ENCODE measurements at regions not wholly inside any gene's neighbourhood (a gene's known extent, or its start where the extent isn't known, plus 50 kb on each side); places are given as distances from the start of the nearest gene placed in this dataset.

- ATAC-seq (no peak), DNase-seq (no peak)
- Histone ChIP-seq H3K9me3 (no peaks in the 10 kb centered on the region), H3K27me3 (ENCODE audit: low read depth) (no peaks in the 10 kb centered on the region), H3K36me3 (no peaks in the 10 kb centered on the region), H3K4me3 (no peak overlapping the region), H3K4me1 (no peaks in the 10 kb centered on the region), H3K27ac (no peak overlapping the region)
- TF ChIP-seq, protein P1, sequence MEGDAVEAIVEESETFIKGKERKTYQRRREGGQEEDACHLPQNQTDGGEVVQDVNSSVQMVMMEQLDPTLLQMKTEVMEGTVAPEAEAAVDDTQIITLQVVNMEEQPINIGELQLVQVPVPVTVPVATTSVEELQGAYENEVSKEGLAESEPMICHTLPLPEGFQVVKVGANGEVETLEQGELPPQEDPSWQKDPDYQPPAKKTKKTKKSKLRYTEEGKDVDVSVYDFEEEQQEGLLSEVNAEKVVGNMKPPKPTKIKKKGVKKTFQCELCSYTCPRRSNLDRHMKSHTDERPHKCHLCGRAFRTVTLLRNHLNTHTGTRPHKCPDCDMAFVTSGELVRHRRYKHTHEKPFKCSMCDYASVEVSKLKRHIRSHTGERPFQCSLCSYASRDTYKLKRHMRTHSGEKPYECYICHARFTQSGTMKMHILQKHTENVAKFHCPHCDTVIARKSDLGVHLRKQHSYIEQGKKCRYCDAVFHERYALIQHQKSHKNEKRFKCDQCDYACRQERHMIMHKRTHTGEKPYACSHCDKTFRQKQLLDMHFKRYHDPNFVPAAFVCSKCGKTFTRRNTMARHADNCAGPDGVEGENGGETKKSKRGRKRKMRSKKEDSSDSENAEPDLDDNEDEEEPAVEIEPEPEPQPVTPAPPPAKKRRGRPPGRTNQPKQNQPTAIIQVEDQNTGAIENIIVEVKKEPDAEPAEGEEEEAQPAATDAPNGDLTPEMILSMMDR (IDR thresholded peaks at IDR 0.05) = no peak
- intact Hi-C loops (cut with DNase I) = no loop called here
These were observed 64.3 kb upstream of the HELT start for GRCh38 chr4:184953971-184954370.

DNA sequence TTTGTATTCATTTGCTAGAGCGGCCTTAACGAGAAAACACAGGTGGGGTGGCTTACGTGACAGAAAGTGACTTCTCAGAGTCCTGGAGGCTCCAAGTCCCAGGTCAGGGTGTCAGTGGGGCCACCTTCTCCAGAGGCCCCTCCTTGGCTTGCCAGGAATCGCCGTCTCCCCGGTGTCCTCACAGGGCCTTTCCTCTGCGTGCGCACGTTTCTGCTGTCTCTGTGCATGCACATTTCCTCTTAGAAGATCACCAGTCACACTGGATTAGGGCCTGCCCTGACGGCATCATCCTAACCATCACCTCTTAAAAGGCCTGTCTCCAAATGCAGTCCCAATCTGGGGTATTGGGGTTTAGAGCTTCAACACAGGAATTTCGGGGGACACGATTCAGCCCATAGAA lies 63.8 kb upstream of the HELT start:
- ATAC-seq (no peak), DNase-seq (no peak)
- H3K4me1 ChIP-seq = no peaks in the 10 kb centered on the region
- intact Hi-C loops (cut with DNase I) = no loop called here
- H3K36me3 ChIP-seq = no peaks in the 10 kb centered on the region
- H3K27me3 ChIP-seq (ENCODE audit: low read depth) = no peaks in the 10 kb centered on the region
- H3K9me3 ChIP-seq = no peaks in the 10 kb centered on the region
- TF ChIP-seq, protein P1 (IDR thresholded peaks at IDR 0.05) = no peak
- no peak overlapping the region for H3K27ac ChIP-seq
- H3K4me3 ChIP-seq = no peak overlapping the region

DNA sequence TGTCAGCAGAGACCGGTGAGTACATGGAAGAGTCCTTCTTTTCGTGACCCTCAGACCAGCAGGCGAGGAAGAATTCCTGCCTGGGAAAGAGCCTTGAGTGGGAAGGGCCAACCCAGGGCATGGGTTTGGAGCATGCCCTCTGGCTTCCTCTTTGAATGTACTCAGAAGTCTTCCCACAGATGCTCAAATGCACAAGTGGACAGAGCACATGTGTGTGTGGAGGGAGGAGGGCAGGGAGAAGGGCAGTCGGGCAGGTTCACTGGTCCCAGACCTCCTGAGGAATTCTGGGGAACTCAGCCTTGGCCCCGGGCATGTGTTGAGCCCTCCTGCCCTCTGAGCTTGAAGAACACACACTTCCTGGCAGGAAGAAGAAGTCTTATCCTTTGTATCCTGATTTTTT lies 63.2 kb upstream of the HELT start:
- TF ChIP-seq, protein P1 (IDR thresholded peaks at IDR 0.05) = no peak
- Histone ChIP-seq H3K27ac (no peak overlapping the region), H3K27me3 (ENCODE audit: low read depth) (no peaks in the 10 kb centered on the region), H3K4me1 (no peaks in the 10 kb centered on the region), H3K9me3 (no peaks in the 10 kb centered on the region), H3K36me3 (no peaks in the 10 kb centered on the region), H3K4me3 (no peak overlapping the region)
- ATAC-seq = no peak
- intact Hi-C loops (cut with DNase I) = no loop called here
- no peak for DNase-seq

DNA sequence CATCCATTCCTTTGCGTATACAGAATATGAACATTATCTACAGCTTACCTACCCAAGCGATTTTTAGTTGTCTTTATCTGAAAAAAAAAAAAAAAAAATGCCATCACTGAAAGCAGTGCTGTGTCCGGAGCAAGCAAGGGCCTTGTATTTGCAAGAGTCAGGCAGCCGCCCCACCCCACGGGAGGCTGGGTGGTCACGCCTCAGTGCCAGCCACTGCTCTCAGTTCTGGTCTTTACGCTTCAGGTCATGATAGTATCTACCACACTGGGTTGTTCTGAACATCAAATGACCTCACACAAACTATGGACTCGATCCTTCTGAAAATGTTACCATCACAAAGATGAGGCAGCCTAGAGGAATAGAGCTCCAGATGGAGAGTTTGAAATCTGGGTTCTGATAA lies 62.7 kb upstream of the HELT start:
- Histone ChIP-seq H3K27me3 (ENCODE audit: low read depth) (no peaks in the 10 kb centered on the region), H3K27ac (no peak overlapping the region), H3K4me3 (no peak overlapping the region), H3K9me3 (no peaks in the 10 kb centered on the region), H3K36me3 (no peaks in the 10 kb centered on the region), H3K4me1 (no peaks in the 10 kb centered on the region)
- ATAC-seq = no peak
- TF ChIP-seq, protein P1 (IDR thresholded peaks at IDR 0.05) = no peak
- DNase-seq = no peak
- intact Hi-C loops (cut with DNase I) = no loop called here

DNA sequence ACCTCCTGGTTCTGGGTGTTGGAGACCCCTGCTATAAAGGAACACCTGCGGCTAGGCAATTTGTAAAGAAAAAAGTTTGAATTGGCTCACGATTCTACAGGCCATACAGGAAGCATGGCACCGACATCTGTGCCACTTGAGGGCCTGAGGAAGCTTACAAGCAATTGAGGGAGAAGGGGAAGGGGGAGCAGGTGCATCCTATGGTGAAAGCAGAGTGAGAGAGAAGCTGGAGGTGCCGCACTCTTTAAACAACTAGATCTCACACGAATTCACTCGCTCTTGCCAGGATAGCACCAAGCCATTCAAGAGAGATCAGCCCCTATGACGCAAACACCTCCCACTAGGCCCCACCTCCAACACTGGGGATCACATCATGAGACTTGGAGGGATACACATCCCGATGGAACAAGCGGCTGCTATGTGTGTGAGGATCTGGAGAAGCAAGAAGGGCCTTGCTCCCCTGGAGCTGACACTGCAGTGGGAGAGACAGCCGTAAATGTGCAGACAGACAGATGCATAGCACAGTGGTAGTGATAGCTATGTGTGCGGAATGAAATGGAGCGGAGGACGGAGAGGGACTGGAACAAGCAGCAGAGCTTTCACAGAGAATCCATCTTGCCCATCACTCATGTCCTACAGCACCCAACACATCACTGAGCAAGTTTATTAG lies 60.7 kb upstream of the HELT start:
- no peak for ATAC-seq
- Histone ChIP-seq H3K27me3 (ENCODE audit: low read depth) (no peaks in the 10 kb centered on the region), H3K4me3 (no peak overlapping the region), H3K36me3 (no peaks in the 10 kb centered on the region), H3K9me3 (no peaks in the 10 kb centered on the region), H3K27ac (no peak overlapping the region), H3K4me1 (no peaks in the 10 kb centered on the region)
- intact Hi-C loops (cut with DNase I) = no loop called here
- TF ChIP-seq, protein P1 (IDR thresholded peaks at IDR 0.05) = no peak
- no peak for DNase-seq

All from lower lobe of right lung (tissue), 2 donors.